ENCODE measurements at regions not wholly inside any gene's neighbourhood (a gene's known extent, or its start where the extent isn't known, plus 50 kb on each side); places are given as distances from the start of the nearest gene placed in this dataset.

GRCh38 chr1:195715652-195716051, 892.6 kb downstream of the KCNT2 start:
- Histone ChIP-seq H3K9me3 (no peaks in the 10 kb centered on the region), H3K4me3 (no peak overlapping the region), H3K27me3 (no peaks in the 10 kb centered on the region), H3K36me3 (no peaks in the 10 kb centered on the region), H3K4me1 (no peaks in the 10 kb centered on the region), H3K27ac (no peak overlapping the region)
- TF ChIP-seq CTCF (IDR thresholded peaks at IDR 0.05) (no peak), POLR2A (IDR thresholded peaks at IDR 0.05) (no peak), EP300 (IDR thresholded peaks at IDR 0.05) (no peak), POLR2AphosphoS5 (IDR thresholded peaks at IDR 0.05) (no peak)
- WGBS, result 69% methylated on average over 2 of the region's 2 CpGs
- DNase-seq (ENCODE audit: low spot score in 2 of 2), result no peak

DNA sequence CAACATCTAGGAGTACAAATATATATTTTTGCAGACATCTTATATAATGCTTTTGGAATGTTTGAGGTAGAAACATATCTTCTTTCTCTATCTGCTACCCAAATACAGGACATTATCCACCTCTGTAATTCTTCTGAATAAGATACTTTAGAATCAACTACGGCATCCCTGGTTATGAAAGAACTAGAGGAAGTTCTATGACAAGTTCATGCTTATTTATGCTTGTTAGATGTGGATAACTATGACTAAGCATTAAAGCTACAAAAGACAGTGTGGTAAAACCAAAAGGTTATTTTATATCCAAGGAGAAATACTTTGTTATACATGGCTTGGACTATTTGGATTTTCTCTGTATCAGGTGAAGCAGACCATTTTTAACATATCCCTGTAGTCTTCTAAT, 894.0 kb downstream of the KCNT2 start:
- Histone ChIP-seq H3K4me1 (no peaks in the 10 kb centered on the region), H3K9me3 (no peaks in the 10 kb centered on the region), H3K27me3 (no peaks in the 10 kb centered on the region), H3K4me3 (no peak overlapping the region), H3K36me3 (no peaks in the 10 kb centered on the region), H3K27ac (no peak overlapping the region)
- WGBS, result 19% methylated on average over 1 of the region's 1 CpG
- no peak for DNase-seq (ENCODE audit: low spot score in 2 of 2)
- no peak for TF ChIP-seq EP300 (IDR thresholded peaks at IDR 0.05)
- no peak for TF ChIP-seq POLR2AphosphoS5 (IDR thresholded peaks at IDR 0.05)
- TF ChIP-seq CTCF (IDR thresholded peaks at IDR 0.05), result no peak
- TF ChIP-seq POLR2A (IDR thresholded peaks at IDR 0.05), result no peak

- TF ChIP-seq POLR2A (IDR thresholded peaks at IDR 0.05) (no peak), EP300 (IDR thresholded peaks at IDR 0.05) (no peak), CTCF (IDR thresholded peaks at IDR 0.05) (no peak)
- no peaks in the 10 kb centered on the region for H3K27me3 ChIP-seq
- no peaks in the 10 kb centered on the region for H3K9me3 ChIP-seq
- no peak overlapping the region for H3K27ac ChIP-seq
- H3K36me3 ChIP-seq, result no peaks in the 10 kb centered on the region
- DNase-seq (ENCODE audit: low spot score in 2 of 2), result no peak
- no peaks in the 10 kb centered on the region for H3K4me1 ChIP-seq
- 72% methylated on average over 3 of the region's 3 CpGs for WGBS
- no peak overlapping the region for H3K4me3 ChIP-seq
These were observed 898.4 kb downstream of the KCNT2 start for GRCh38 chr1:195709821-195710220.

DNA sequence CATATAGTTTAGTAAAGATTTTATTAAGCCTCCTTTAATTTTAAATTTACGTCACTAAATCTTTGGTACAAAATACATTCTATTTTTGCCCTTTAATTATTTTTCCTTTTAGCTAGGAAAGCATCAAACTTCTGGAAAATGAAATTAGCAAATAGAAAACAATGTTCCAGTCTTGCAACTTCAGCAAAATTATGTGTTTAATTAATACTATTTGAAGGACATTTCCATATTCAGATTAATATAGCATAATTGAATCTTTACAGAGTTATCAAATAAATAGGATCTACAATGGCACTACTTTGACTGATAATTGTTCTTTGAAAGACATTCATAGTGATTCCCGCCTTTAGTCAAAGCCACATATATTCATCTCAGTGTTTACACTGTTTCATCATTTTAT, 904.2 kb downstream of the KCNT2 start:
- TF ChIP-seq EP300 (IDR thresholded peaks at IDR 0.05), result no peak
- no peak for TF ChIP-seq POLR2AphosphoS5 (IDR thresholded peaks at IDR 0.05)
- TF ChIP-seq CTCF (IDR thresholded peaks at IDR 0.05), result no peak
- TF ChIP-seq POLR2A (IDR thresholded peaks at IDR 0.05), result no peak
- H3K27ac ChIP-seq, result no peak overlapping the region
- WGBS, result 88% methylated on average over 2 of the region's 2 CpGs
- DNase-seq (ENCODE audit: low spot score in 2 of 2), result no peak
- H3K4me1 ChIP-seq, result no peaks in the 10 kb centered on the region
- no peaks in the 10 kb centered on the region for H3K36me3 ChIP-seq
- H3K4me3 ChIP-seq, result no peak overlapping the region
- no peaks in the 10 kb centered on the region for H3K27me3 ChIP-seq
- H3K9me3 ChIP-seq, result no peaks in the 10 kb centered on the region

- Histone ChIP-seq H3K27ac (no peak overlapping the region), H3K27me3 (no peaks in the 10 kb centered on the region), H3K9me3 (no peaks in the 10 kb centered on the region), H3K4me1 (no peaks in the 10 kb centered on the region), H3K36me3 (no peaks in the 10 kb centered on the region), H3K4me3 (no peak overlapping the region)
- no peak for TF ChIP-seq POLR2AphosphoS5 (IDR thresholded peaks at IDR 0.05)
- no peak for TF ChIP-seq POLR2A (IDR thresholded peaks at IDR 0.05)
- TF ChIP-seq CTCF (IDR thresholded peaks at IDR 0.05), result no peak
- TF ChIP-seq EP300 (IDR thresholded peaks at IDR 0.05), result no peak
- no peak for DNase-seq (ENCODE audit: low spot score in 2 of 2)
- 76% methylated on average over 5 of the region's 5 CpGs for WGBS
These were observed 907.1 kb downstream of the KCNT2 start for GRCh38 chr1:195701149-195701548.
